Body of pancreas (tissue), 4 donors: ENCODE measurements at regions not wholly inside any gene's neighbourhood (a gene's known extent, or its start where the extent isn't known, plus 50 kb on each side); places are given as distances from the start of the nearest gene placed in this dataset.

Experiments used
- CTCF ChIP-seq, 7 experiments: fragments of 450-650 bp in 4 of 7; fragments of 200-600 bp in 3 of 7; sonication (generic) in 3 of 7; IDR thresholded peaks; one replicate each; pipeline ENCODE4 v1.5.1; 2016 to 2019; ENCODE audit warnings: antibody characterized with exemption in 7 of 7
- POLR2A ChIP-seq, 3 donors: fragments of 450-650 bp; IDR thresholded peaks; one replicate each; pipeline ENCODE4 v1.6.1; 2016; ENCODE audit warnings: antibody characterized with exemption in 3 of 3, mild to moderate bottlenecking in 2 of 3

DNA sequence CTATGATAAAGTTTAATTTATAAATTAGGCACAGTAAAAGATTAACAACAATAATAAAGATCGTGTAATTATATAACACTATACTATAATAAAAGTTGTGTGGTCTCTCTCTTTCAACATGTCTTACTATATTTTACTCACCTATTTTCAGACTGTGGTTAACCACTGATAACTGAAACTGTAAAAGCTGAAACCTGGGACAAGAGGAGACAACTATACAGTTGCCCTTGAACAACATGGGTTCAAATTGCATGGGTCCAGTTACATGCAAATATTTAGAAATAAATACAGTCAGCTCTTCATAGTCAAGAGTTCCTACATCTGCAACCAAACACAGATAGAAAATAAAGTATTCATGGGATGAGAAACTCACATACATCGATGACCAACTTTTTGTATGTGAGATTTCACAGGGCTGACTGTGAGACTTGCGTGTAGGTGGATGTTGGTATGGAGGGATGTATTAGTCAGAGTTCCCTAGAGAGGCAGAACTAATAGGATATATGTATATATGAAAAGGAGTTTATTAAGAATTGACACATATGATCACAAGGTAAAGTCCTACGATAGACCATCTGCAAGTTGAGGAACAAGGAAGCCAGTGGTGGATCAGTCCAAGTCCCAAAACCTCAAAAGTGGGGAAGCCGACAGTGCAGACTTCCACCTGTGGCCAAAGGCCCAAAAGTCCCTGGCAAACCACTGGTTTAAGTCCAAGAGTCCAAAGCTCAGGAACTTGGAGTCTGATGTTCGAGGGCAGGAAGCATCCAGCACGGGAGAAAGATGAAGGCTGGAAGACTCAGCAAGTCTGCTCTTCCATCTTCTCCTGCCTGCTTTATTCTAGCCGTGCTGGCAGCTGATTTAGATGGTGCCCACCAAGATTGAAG lies 359.5 kb downstream of the INSC start:
- TF ChIP-seq CTCF (IDR thresholded peaks at IDR 0.05) (no peak), POLR2A (IDR thresholded peaks at IDR 0.05) (no peak)
